NOMO-1 (cell line): ENCODE measurements at regions not wholly inside any gene's neighbourhood (a gene's known extent, or its start where the extent isn't known, plus 50 kb on each side); places are given as distances from the start of the nearest gene placed in this dataset.
A peak's percentile ranks its signal among the peaks of the same experiment; 100 is the strongest.
"Not testable (repeated sequence)": the region's sequence is repeated elsewhere in the genome, so short reads cannot be mapped to it uniquely, and the experiment has no call there.

Experiments
- DNase-seq, 2 experiments: peaks; one replicate each; lab custom pipeline; 2025; ENCODE audit not compliant: unreplicated experiment in 2 of 2; lab: John Stamatoyannopoulos, UW

DNA sequence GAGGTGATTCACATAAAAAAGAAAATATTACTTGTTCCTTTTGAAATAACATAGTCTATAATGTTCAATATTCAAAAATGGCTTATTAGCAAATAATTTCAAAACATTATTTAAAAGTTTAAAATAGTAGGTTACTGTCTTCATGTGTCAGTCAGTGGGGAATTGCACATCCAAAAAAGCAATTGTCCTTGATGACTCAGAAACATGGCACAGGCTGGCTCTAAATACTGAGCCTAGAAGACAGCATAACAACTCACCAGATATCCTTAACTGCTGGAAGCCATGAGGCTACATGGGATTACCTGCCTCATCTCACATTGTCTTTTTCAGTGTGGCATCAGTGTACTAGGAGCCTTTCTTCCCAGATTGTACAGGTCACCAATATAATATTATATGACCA lies 439.5 kb upstream of the RGMB start:
- no peak for DNase-seq

DNA sequence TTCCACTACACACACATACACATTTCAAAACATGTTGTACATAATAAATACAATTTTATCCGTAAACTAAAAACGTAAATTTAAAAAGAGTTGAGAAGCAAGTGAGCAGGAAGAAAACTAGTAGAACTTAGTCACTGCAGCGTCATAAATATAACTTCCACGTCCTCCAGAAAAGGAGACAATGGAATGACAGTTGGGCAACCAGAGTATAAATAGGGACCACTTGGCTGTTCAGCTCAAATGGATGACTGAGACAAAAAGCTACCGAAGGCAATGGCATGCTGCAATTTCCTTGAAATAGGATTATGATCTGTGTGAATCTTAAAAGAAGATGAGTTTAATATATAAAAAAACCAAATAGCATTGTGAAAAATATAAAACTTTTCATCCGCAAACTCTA lies 438.5 kb upstream of the RGMB start:
- DNase-seq = no peak

DNA sequence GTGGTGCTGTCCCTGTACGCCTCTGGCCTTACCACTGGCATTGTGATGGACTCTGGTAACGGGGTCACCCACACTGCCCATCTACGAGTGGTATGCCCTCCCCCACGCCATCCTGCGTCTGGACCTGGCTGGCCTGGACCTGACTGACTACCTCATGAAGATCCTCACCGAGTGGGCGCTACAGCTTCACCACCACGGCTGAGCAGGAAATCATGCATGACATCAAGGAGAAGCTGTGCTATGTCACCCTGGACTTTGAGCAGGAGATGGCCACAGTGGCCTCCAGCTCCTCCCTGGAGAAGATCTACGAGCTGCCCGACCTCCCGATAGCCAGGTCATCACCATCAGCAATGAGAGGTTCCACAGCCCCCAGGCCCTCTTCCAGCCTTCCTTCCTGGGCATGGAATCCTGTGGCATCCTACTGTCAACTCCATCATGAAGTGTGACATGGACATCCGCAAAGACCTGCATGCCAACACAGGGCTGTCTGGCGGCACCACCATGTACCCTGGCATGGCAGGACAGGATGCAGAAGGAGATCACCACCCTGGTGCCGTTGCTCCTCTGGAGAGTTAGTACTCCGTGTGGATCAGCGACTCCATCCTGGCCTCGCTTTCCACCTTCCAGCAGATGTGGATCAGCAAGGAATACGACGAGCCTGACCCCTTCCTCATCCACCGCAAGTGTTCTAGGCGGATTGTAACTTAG lies 434.2 kb upstream of the RGMB start:
- DNase-seq = no peak

DNA sequence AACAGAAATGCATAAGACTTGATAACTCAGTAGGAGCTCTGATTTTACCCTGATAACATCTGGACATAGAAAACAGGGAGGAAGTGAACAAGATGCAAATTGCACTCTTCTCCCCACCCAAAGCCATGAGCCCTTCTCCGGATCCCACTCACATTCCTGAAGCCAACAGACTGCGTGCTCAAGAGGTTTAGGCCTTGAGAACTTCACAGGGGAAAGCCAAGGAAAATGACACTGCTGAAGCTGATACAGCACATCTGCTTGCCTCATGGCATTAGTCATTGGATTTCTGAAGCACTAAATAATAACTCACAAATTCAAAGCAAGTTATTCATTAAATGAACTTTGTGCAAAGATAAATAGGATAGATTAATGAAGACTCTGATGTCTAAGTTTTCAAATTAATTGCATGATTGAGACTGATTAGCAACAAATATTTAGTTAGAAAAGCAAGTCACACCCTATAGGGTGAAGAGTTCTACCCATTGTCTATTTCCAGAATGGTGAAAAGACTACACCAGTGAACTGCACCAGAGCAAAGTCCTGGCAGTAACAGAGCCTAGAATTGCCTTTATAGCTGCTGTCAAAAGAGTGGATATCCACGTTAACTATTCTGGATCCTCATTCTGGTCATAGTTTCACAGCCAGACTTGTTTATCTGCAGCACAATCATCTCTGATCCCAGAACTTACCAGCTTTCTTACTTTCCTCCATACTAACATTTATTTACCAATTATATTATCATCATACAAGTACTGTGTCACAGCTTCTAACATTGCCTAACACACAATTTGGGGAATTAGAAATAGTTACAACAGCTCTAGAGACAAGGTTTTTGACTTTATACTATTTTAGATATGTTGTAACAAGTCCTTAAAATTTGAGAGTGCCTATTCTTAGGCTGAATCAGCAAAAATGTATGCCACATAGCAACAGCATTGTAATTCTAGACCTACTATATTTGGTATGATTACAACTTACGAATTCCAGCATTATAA lies 432.1 kb upstream of the RGMB start:
- DNase-seq = no peak

DNA sequence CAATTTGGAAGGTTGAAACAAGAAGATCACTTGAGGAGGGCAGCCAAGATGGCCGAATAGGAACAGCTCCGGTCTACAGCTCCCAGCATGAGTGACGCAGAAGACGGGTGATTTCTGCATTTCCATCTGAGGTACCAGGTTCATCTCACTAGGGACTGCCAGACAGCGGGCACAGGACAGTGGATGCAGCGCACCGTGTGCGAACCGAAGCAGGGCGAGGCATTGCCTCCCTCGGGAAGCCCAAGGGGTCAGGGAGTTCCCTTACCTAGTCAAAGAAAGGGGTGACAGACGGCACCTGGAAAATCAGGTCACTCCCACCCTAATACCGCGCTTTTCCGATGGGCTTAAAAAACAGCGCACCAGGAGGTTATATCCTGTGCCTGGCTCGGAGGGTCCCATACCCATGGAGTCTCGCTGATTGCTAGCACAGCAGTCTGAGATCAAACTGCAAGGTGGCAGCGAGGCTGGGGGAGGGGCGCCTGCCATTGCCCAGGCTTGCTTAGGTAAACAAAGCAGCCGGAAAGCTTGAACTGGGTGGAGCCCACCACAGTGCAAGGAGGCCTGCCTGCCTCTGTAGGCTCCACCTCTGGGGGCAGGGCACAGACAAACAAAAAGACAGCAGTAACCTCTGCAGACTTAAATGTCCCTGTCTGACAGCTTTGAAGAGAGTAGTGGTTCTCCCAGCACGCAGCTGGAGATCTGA lies 430.4 kb upstream of the RGMB start:
- not testable (repeated sequence) for DNase-seq

DNA sequence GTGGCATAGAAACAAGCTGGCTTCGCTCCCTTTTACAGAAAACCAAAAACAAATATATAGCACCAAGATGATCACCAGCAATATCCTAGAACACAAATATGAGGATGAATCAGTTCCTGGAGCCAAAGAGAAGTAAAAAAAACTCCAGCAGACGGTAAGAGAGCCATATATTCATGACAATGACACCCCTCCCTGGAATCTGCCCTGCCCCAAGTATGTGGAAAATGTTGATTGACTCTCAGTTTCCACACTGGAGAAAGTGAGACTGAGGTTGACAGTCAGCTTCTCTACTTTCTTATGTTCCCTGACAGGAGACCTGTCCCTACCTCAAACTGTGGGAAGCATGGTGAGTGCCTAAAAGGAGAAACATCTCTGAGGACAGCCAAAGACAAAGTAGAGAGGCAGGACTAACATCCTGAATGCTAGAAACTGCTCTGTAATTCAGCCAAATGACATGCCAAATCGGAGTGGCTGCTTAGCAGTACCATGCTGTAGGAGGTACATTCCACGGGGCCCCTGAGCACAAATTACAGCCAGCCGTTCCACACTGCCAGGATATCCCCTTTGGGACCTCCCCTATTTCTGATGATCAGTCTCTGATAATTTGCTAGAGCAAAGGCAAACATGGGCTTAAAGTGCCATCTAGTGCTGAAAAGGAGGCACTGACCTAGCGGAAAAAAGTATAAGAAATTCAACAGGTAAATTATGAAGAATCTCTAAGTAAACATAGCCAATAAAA lies 424.0 kb upstream of the RGMB start:
- peak; percentile 6 to 37 for DNase-seq

DNA sequence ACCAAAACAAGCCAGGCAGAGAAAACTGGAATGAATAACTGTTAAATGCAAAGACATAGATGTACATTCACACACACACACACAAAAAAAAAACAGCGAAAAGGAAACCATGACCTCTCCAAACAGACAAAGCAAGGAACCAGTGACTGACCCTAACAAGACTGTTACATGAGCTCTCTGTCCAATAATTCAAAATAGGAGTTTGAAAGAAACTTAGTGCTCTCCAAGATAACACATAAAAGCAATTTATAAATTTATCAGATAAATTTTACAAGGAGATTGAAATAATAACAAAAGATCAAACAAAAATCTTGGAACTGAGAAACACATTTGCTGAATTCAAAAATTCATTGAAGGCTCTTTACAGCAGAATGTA lies 423.5 kb upstream of the RGMB start:
- no peak for DNase-seq

DNA sequence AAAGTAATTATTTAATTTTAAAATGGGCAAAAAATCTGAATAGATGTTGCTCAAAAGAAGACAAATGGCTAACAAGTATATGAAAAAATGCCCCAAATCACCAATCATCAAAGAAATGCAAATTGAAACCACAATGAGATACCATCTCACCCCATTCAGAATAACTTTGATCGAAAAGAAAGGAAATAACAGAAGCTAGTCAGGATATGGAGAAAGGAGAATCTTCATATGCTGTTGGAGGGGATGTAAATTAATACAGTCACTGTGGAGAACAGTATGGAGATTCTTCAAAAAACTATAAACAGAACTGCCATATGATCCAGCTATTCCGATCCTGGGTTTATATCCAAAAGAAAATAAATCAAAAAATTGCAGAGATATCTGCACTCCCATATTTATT lies 418.5 kb upstream of the RGMB start:
- no peak for DNase-seq

DNA sequence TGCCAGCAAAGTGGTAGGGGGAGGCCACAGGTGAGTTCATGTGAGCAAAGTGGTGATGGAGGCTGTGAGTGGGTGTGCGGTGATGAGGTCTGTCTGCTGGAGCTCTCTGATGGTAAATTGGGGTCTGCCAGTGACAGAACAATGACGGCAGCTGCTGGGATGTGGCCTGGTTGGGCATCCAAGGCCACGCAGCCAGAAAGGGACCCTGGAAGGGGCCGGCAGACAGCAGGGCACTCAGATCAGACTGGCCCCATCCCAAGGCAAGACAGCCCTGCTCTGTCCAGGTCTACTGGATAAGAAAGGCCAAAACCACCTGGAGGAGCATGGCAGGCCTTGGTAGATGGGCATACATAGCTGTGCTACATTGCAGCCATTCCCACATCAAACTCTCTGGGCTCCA lies 412.9 kb upstream of the RGMB start:
- no peak for DNase-seq

DNA sequence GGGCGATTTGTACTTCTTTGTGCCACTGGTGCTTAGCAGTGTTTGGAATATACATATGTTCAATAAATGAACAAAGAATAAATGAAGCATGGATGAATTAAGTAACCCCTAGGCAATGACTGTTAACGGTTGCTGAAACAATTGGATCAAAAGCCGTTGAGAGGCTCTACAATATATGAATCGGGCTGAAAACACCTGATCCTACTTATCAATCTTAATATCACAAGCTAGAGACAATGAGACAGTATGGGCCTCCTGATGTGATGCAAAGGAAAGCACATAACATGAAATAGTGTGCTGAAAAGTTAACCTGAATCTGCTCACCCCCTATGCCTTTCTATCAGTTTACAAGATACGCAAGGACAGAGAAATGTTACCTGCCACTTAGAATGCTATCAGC lies 410.3 kb upstream of the RGMB start:
- no peak for DNase-seq

DNA sequence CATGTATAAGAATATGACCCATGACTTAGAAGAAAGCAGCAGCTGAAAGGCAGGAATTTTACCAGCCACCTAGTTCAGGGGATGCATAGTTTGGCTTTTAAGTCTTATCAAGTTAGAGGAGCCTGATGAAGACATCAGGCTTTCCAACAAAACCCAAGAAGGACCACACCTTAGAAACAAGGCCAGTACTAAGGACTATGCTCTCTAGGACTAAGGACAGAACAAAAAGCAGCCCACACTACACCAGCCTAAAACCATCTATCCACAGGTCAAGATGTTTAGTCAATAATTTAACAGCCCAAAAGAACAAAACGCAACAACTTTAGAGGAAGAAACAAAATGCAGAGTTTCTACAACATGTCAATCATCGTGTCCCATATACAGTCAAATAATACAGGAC lies 408.9 kb upstream of the RGMB start:
- DNase-seq = no peak

DNA sequence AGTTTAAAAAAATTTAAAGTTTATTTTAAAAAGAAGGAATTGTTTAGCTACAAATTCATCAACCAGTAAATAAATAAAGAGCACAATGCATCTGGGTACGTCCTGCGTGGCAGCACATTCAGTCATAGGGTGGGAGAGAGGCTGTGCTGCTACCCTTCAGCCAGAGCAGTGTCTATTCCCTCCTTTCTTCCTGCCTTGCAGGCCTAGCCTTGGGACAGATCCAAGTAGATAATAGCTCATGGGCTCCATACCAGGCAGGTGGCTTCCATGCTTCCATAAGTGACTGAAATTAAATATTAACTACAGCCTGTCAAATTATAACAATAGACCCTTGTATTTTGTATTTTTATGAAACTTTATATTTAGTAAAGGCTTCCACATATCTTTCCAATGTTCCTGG lies 408.3 kb upstream of the RGMB start:
- DNase-seq = no peak

DNA sequence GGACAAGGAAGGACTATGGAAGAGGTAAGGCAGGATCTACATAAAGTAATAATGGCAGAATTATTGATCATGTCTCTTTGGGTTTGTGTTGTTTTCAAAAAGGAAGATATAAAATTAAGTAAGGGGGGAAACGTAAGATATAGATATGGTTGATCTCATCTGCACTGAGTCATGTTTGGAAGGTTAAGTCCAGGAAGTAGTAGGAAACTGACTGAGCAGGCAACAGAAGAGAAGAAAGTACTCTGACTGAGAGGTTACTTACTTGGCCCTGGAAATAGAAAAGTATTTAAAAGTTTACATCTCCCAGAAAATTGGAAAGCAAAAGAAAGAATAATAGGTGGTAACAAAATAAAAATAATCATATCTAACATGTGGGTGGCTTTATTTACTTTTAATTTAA lies 405.3 kb upstream of the RGMB start:
- DNase-seq = no peak

DNA sequence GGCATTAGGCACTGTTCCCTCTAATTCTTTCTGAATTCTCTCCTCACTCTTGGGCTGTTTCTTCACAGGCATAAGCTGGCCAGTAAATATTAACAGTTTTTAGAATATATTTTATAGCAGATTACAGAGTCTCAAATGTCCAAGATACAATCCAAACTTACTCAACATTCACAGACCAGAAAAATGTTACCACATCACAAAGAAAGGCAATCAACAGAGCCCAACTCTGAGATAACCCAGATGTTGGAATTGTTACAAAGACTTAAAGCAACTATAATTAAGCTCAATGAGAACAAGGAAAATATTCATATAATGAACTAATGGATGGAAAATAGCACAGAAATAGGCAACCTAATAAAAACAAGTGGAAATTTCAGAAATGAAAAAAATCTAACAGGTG lies 401.1 kb upstream of the RGMB start:
- DNase-seq = no peak

DNA sequence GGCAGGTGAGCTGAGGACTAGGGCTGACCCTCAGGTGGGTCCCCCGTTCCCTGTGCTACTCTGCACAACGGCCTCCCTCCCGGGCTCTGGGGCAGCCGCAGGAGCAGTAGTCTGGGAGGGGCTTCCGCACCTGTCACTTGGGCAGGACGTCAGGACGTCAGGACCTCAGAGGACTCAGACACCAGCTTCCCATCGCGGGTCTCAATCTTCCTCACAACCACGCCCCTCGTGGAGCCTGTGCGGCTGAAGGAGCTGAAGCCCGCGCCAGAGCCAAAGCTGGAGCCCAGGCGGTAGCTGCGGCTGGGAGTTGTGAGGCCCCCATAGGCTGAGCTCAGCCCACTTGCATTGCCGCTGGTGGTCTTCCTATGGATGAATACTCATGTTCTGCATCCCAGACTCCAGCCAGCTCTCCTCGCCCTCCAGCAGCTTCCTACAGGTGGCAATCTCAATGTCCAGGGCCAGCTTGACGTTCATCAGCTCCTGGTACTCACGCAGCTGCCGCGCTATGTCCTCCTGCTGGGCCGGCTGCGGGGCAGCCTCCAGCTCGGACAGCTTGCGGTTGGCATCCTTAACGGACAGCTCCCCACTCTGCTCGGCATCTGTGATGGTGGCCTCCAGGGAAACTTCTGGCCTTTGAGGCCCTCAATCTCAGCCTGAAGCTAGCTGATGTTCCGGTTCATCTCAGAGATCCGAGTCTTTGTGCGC lies 381.4 kb upstream of the RGMB start:
- DNase-seq = no peak

DNA sequence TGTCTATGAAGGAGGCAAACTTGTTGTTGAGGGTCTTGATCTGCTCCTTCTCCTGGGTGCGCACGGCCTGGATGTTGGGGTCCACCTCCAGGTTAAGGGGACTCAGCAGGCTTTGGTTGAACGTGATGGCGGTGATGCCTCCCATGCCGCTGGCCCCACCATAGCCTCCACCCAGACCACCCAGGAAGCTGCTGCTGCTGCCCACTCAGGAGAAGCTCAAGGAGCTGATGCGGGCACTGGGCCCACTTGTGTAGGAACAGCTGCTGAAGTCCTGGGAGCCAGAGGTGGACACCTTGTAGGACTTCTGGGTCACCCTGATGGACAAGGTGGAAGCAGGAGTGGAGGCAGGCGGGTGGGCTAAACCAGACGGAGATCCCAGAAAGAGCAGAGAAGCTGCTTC lies 380.3 kb upstream of the RGMB start:
- DNase-seq = not testable (repeated sequence)

DNA sequence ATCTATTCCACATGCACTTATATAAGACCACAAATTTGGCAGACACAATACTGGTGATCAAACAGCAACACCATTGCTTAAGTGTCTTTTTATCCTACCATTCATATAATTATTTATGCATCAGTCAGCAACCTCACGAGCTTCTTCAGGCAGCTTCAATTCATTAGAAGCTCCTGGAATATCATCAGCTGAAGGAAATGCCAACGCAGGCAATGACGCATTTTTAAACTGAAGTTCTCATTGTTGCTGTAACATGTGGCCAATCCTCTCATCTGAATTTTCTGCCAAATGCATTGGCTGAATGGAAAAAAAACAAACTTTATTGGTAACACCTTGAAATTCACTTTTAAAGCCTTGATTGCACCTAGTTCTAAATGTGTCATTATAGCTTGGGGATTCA lies 376.4 kb upstream of the RGMB start:
- DNase-seq = no peak

DNA sequence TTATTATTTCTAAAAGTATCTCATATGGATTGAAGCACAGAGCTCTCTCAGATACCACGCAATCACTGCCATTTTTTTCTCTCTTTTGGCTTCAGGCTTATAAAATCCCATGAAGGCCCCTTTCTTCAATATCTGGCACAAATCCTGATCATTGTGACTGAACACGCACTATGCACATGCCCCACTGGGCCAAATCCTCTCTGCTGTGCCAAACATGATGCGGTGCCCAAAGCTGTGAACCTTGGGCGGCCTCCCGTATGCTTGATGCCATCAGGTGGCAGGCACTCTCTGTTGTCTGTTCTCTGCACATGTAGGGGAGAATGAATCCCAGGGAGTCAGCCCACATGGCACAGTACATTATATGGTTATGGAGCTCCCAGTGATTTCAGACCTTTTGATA lies 375.0 kb upstream of the RGMB start:
- DNase-seq = no peak

DNA sequence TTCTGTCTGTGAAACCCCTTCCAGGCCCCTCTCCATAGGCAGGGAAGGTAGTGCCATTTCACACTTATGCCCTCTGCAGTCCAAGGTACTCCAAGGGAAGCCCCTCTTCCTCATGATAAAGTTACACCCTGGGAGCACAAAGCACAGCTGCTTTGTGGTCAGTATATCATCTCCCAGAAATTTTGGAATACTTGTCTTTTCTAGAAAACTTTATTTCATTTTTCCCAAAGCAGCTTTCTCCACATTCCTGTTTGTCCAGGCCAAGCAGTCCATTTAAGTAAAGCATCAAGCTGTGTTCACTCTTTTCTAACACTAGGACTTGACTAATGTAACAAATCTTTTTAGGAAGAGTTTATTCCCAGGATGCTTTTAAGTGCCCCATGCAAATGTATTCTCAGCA lies 371.8 kb upstream of the RGMB start:
- no peak for DNase-seq

DNA sequence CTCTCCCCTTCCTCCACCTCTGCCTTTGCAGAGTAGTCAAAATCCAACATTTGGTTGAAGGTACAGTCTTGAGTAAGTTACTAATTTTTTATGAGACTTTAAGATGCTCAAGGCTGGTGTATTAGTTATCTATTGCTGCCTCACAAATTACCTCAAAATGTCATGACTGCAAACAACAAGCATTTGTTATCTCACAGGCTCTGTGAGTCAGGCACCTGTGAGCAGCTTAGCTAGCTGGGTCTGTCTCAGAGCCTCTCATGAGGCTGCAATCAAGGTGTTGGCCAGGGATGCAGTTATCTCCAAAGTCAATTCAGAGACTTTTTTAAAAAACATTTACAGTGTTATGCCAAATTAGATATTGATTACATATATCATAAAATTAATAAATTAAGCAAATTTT lies 371.3 kb upstream of the RGMB start:
- DNase-seq = no peak
